HCT116 (cell line): ENCODE measurements at regions not wholly inside any gene's neighbourhood (a gene's known extent, or its start where the extent isn't known, plus 50 kb on each side); places are given as distances from the start of the nearest gene placed in this dataset.

Source experiments
- CTCF ChIP-seq, 3 experiments: fragments of 200-600 bp in 1 of 3; sonication (generic) in 1 of 3; IDR thresholded peaks in 2 of 3; conservative IDR thresholded peaks in 1 of 3; 2 replicates each; pipeline ENCODE4 v1.5.1; 2012 to 2017; ENCODE audit warnings: low read depth in 2 of 3, low read length in 2 of 3, antibody characterized with exemption in 1 of 3, borderline replicate concordance in 1 of 3, control low read depth in 1 of 3, mild to moderate bottlenecking in 1 of 3, mixed read lengths in 1 of 3, mixed run types in 1 of 3, moderate library complexity in 1 of 3; ENCODE audit not compliant: insufficient read depth in 1 of 3
- EGR1 ChIP-seq: IDR thresholded peaks from 2 replicates; pipeline ENCODE4 v1.6.1; 2012; ENCODE audit warnings: low read depth
- EZH2 ChIP-seq: fragments of 200-600 bp; sonication (generic); IDR thresholded peaks from 2 replicates; pipeline ENCODE4 v1.6.1; 2017; ENCODE audit warnings: antibody characterized with exemption, mixed run types
- MAX ChIP-seq: IDR thresholded peaks from 2 replicates; pipeline ENCODE4 v1.6.1; 2012
- YY1 ChIP-seq: IDR thresholded peaks from 2 replicates; pipeline ENCODE4 v1.6.1; 2011; ENCODE audit warnings: low read length, low read depth, moderate library complexity, mild to moderate bottlenecking; ENCODE audit not compliant: insufficient replicate concordance; ENCODE audit errors: extremely low read depth
- ZBTB33 ChIP-seq: IDR thresholded peaks from 2 replicates; pipeline ENCODE4 v1.6.1; 2011; ENCODE audit warnings: mild to moderate bottlenecking, low read length, moderate library complexity; ENCODE audit not compliant: insufficient replicate concordance; ENCODE audit errors: extremely low read depth
- ZFX ChIP-seq: fragments of 450-650 bp; IDR thresholded peaks from 2 replicates; pipeline ENCODE4 v1.6.1; 2017

DNA sequence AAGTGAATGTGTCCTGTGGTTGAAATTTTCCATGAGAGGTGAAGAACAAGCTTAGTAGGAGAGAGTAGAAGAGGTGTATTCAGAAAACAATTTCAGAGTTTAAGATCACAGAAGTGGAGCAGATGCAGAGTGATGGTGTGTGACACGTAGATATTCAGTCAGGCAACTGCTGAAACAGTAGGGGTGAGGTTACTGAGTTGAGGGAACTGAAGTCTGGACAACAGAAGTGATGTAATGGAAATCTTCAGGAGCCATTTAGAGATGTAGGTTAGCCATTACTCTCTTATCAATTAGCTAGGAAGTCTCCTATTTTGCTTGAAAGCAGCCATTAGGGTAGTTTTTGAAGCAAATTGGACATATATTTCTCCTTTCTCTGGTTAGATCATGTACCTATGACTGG, 584.4 kb downstream of the PKHD1 start:
- TF ChIP-seq YY1 (no peak), ZBTB33 (no peak), CTCF (IDR thresholded peaks at IDR 0.05 in 2 of 3, conservative IDR thresholded peaks at IDR 0.05 in 1 of 3; ENCODE audit: borderline replicate concordance in 1 of 3, insufficient read depth in 1 of 3, low read depth in 2 of 3, low read length in 2 of 3) (no peak), ZFX (no peak), EZH2 (no peak), MAX (no peak), EGR1 (no peak)
